ENCODE measurements at regions not wholly inside any gene's neighbourhood (a gene's known extent, or its start where the extent isn't known, plus 50 kb on each side); places are given as distances from the start of the nearest gene placed in this dataset.

DNA sequence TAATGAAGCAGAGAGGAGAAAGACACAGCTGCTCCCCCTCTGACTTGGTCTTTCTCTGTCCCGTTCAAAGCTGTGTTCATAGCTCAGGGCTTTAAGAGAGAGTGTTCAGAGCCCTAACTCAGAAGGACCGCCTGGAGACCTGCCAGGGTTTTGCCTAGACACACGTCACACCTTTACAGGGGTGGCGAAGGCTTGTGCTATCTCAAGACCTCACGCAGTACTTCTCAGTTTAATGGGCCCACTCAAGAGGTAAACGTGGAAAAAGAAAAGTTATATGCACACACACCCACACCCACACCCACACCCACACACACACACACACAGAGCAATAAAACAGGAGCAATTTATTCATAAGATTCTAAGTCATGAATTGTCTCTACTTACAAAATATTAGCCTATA lies 374.3 kb downstream of the C12orf75 start:
- no peaks in the 10 kb centered on the region for H4K20me1 ChIP-seq (ENCODE audit: control insufficient read depth, insufficient read depth)
- no peak for DNase-seq (ENCODE audit: low read depth, low spot score)
- RAD21 ChIA-PET (ENCODE audit: unreplicated experiment) = interaction anchor here (1.8 kb wide), 1 partner anchor 432 kb away, joined by 13 read pairs; no protein-coding TSS in a partner anchor
- BruUV-seq (replicated peaks) = no TSS peak
- H3K4me1 ChIP-seq (ENCODE audit: control insufficient read depth, insufficient read depth, low read length) = no peaks in the 10 kb centered on the region
- no peak overlapping the region for H3K27ac ChIP-seq (ENCODE audit: control insufficient read depth, insufficient read depth)
- in situ Hi-C loops (cut with MboI) (loop anchor here (5.0 kb wide), 1 partner anchor 428 kb away; no protein-coding TSS in a partner anchor), intact Hi-C loops (cut with micrococcal nuclease; ENCODE audit: unreplicated experiment) (loop anchor here (1.0 to 5.0 kb wide), 2 partner anchors 282 to 432 kb away; no protein-coding TSS in a partner anchor)
- H2AFZ ChIP-seq (ENCODE audit: control insufficient read depth, low read depth, low read length) = no peak overlapping the region
- 17% methylated on average over 6 of the region's 6 CpGs for WGBS (ENCODE audit: insufficient coverage, insufficient replicate concordance, low lambda C conversion rate, missing lambda C conversion rate)
- H3K4me2 ChIP-seq (ENCODE audit: control insufficient read depth, insufficient read depth) = no peak overlapping the region
- H3K9me3 ChIP-seq (replicated peaks; ENCODE audit: control insufficient read depth, insufficient read depth, low read length) = no peaks in the 10 kb centered on the region
- POLR2A ChIA-PET = no interaction called here
- no peak for FAIRE-seq
- SMC1A ChIA-PET (ENCODE audit: uncharacterized antibody, unreplicated experiment) = interaction anchor here (1.6 to 2.3 kb wide), 3 partner anchors 9 to 444 kb away, joined by 6 to 17 read pairs (median 8); no protein-coding TSS in a partner anchor
- no peaks in the 10 kb centered on the region for H3K79me2 ChIP-seq (ENCODE audit: control insufficient read depth, insufficient read depth, low read length)
- CTCF ChIA-PET = interaction anchor here (0.9 to 6.1 kb wide), 7 partner anchors 9 to 440 kb away, joined by 3 to 58 read pairs (median 3); no protein-coding TSS in a partner anchor
- TF ChIP-seq SMARCA5 (IDR thresholded peaks at IDR 0.05) = no peak
- TF ChIP-seq POLR2AphosphoS2 (IDR thresholded peaks at IDR 0.05; ENCODE audit: low read depth, low read length) = no peak
- TF ChIP-seq ESRRA (IDR thresholded peaks at IDR 0.05; ENCODE audit: low read length) = no peak
- TF ChIP-seq ZBED1 (IDR thresholded peaks at IDR 0.05; ENCODE audit: borderline replicate concordance) = no peak
- TF ChIP-seq SMAD5 (IDR thresholded peaks at IDR 0.05; ENCODE audit: low read depth) = no peak
- TF ChIP-seq PAX8 (IDR thresholded peaks at IDR 0.05) = no peak
- H3K4me3 ChIP-seq = no peak overlapping the region
- H3K9ac ChIP-seq (ENCODE audit: control insufficient read depth, insufficient read depth, low read length) = no peak overlapping the region
- ATAC-seq = no peak
- no peaks in the 10 kb centered on the region for H3K36me3 ChIP-seq (ENCODE audit: control insufficient read depth in 2 of 2, insufficient read depth in 2 of 2, low read length in 1 of 2)
- no peaks in the 10 kb centered on the region for H3K27me3 ChIP-seq (replicated peaks in 1 of 2; ENCODE audit: control insufficient read depth in 2 of 2, insufficient read depth in 2 of 2, low read length in 1 of 2)

DNA sequence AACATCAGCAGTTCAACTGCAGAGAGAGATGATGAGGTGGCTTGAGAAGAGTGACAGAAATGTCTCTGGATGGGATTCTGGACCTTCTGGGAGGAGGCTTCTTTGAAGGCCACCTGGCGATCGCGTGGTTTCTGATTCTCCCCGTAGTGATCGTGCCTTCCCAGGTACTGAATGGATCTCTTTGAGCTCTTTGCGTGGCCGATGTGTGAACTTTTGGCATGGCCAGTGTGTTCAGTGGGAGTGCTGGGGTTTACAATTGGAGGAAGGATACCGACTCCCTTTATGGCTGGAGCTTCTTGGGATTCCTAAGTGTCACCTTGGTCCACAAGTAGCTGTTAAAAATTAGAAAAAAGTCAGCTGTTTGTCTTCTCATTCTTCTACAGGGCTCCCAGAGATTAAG lies 374.7 kb downstream of the C12orf75 start:
- no peak for DNase-seq (ENCODE audit: low read depth, low spot score)
- POLR2A ChIA-PET = no interaction called here
- in situ Hi-C loops (cut with MboI) = loop anchor here (5.0 kb wide), 1 partner anchor 427 kb away; no protein-coding TSS in a partner anchor
- H3K27ac ChIP-seq (ENCODE audit: control insufficient read depth, insufficient read depth) = no peak overlapping the region
- no peaks in the 10 kb centered on the region for H3K27me3 ChIP-seq (replicated peaks in 1 of 2; ENCODE audit: control insufficient read depth in 2 of 2, insufficient read depth in 2 of 2, low read length in 1 of 2)
- WGBS (ENCODE audit: insufficient coverage, insufficient replicate concordance, low lambda C conversion rate, missing lambda C conversion rate) = 47% methylated on average over 8 of the region's 8 CpGs
- H4K20me1 ChIP-seq (ENCODE audit: control insufficient read depth, insufficient read depth) = no peaks in the 10 kb centered on the region
- intact Hi-C loops (cut with micrococcal nuclease; ENCODE audit: unreplicated experiment) = loop anchor here (1.0 to 5.0 kb wide), 2 partner anchors 283 to 431 kb away; no protein-coding TSS in a partner anchor
- no TSS peak for BruUV-seq (replicated peaks)
- FAIRE-seq = no peak
- no peaks in the 10 kb centered on the region for H3K4me1 ChIP-seq (ENCODE audit: control insufficient read depth, insufficient read depth, low read length)
- H3K4me3 ChIP-seq = no peak overlapping the region
- no peak overlapping the region for H2AFZ ChIP-seq (ENCODE audit: control insufficient read depth, low read depth, low read length)
- TF ChIP-seq TBL1XR1 (IDR thresholded peaks at IDR 0.05; ENCODE audit: low read depth, low read length) = no peak
- TF ChIP-seq RB1 (IDR thresholded peaks at IDR 0.05; ENCODE audit: borderline replicate concordance) = no peak
- TF ChIP-seq ASH2L (IDR thresholded peaks at IDR 0.05; ENCODE audit: borderline replicate concordance, low read depth) = no peak
- TF ChIP-seq BRCA1 (IDR thresholded peaks at IDR 0.05; ENCODE audit: low read depth, low read length) = no peak
- no peak for TF ChIP-seq NR2C1 (IDR thresholded peaks at IDR 0.05)
- no peak for TF ChIP-seq CREB1 (IDR thresholded peaks at IDR 0.05; ENCODE audit: low read depth)
- TF ChIP-seq TCF12 (IDR thresholded peaks at IDR 0.05; ENCODE audit: low read depth, low read length) = no peak
- TF ChIP-seq KDM1A (IDR thresholded peaks at IDR 0.05; ENCODE audit: borderline replicate concordance) = no peak
- no peak for TF ChIP-seq YY1 (IDR thresholded peaks at IDR 0.05; ENCODE audit: low read depth, low read length)
- no peak for TF ChIP-seq E4F1 (IDR thresholded peaks at IDR 0.05; ENCODE audit: borderline replicate concordance, partially characterized antibody)
- TF ChIP-seq RAD51 (IDR thresholded peaks at IDR 0.05) = no peak
- TF ChIP-seq FOXM1 (IDR thresholded peaks at IDR 0.05; ENCODE audit: low read depth, low read length) = no peak
- H3K79me2 ChIP-seq (ENCODE audit: control insufficient read depth, insufficient read depth, low read length) = no peaks in the 10 kb centered on the region
- CTCF ChIA-PET = interaction anchor here (0.9 to 6.1 kb wide), 6 partner anchors 9 to 439 kb away, joined by 3 to 58 read pairs (median 4); no protein-coding TSS in a partner anchor
- H3K4me2 ChIP-seq (ENCODE audit: control insufficient read depth, insufficient read depth) = no peak overlapping the region
- no peaks in the 10 kb centered on the region for H3K9me3 ChIP-seq (replicated peaks; ENCODE audit: control insufficient read depth, insufficient read depth, low read length)
- SMC1A ChIA-PET (ENCODE audit: uncharacterized antibody, unreplicated experiment) = interaction anchor here (1.6 to 2.3 kb wide), 3 partner anchors 9 to 443 kb away, joined by 6 to 17 read pairs (median 8); no protein-coding TSS in a partner anchor
- ATAC-seq = no peak
- RAD21 ChIA-PET (ENCODE audit: unreplicated experiment) = interaction anchor here (1.8 kb wide), 1 partner anchor 431 kb away, joined by 13 read pairs; no protein-coding TSS in a partner anchor
- no peaks in the 10 kb centered on the region for H3K36me3 ChIP-seq (ENCODE audit: control insufficient read depth in 2 of 2, insufficient read depth in 2 of 2, low read length in 1 of 2)
- H3K9ac ChIP-seq (ENCODE audit: control insufficient read depth, insufficient read depth, low read length) = no peak overlapping the region
